GM19238 (cell line): ENCODE measurements at regions not wholly inside any gene's neighbourhood (a gene's known extent, or its start where the extent isn't known, plus 50 kb on each side); places are given as distances from the start of the nearest gene placed in this dataset.

Experiments used
- DNase-seq: peaks from one replicate; pipeline ENCODE4 v3.0.0; 2011; ENCODE audit warnings: low spot score; ENCODE audit not compliant: insufficient read length

- DNase-seq: no peak
Measured at GRCh38 chr2:103469800-103470199, 708.0 kb downstream of the TMEM182 start.

GRCh38 chr2:103484906-103485305 lies 723.1 kb downstream of the TMEM182 start:
- no peak for DNase-seq

GRCh38 chr2:103496850-103497249 lies 735.0 kb downstream of the TMEM182 start:
- DNase-seq: no peak

- no peak for DNase-seq
Measured at GRCh38 chr2:103506812-103507211, 745.0 kb downstream of the TMEM182 start.

GRCh38 chr2:103512442-103512841 lies 750.6 kb downstream of the TMEM182 start:
- no peak for DNase-seq

GRCh38 chr2:103520547-103520946 lies 758.7 kb downstream of the TMEM182 start:
- no peak for DNase-seq

- DNase-seq: no peak
Measured at GRCh38 chr2:103525756-103526155, 763.9 kb downstream of the TMEM182 start.

- no peak for DNase-seq
Measured at GRCh38 chr2:103526757-103527156, 764.9 kb downstream of the TMEM182 start.

- no peak for DNase-seq
Measured at GRCh38 chr2:103527278-103527677, 765.4 kb downstream of the TMEM182 start.

- DNase-seq: no peak
Measured at GRCh38 chr2:103529798-103530502, 768.1 kb downstream of the TMEM182 start.

- no peak for DNase-seq
Measured at GRCh38 chr2:103552775-103553174, 790.9 kb downstream of the TMEM182 start.

GRCh38 chr2:103594823-103595222 lies 833.0 kb downstream of the TMEM182 start:
- no peak for DNase-seq

GRCh38 chr2:103605071-103605780 lies 843.4 kb downstream of the TMEM182 start:
- no peak for DNase-seq

- no peak for DNase-seq
Measured at GRCh38 chr2:103615611-103616105, 853.8 kb downstream of the TMEM182 start.

GRCh38 chr2:103616891-103617290 lies 855.1 kb downstream of the TMEM182 start:
- no peak for DNase-seq

- DNase-seq: no peak
Measured at GRCh38 chr2:103618112-103618511, 856.3 kb downstream of the TMEM182 start.

- DNase-seq: no peak
Measured at GRCh38 chr2:103627301-103627700, 865.5 kb downstream of the TMEM182 start.

- DNase-seq: no peak
Measured at GRCh38 chr2:103638978-103639377, 877.1 kb downstream of the TMEM182 start.

- DNase-seq: no peak
Measured at GRCh38 chr2:103656558-103656957, 894.7 kb downstream of the TMEM182 start.

- DNase-seq: no peak
Measured at GRCh38 chr2:103660519-103660918, 898.7 kb downstream of the TMEM182 start.

GRCh38 chr2:103660947-103661346 lies 899.1 kb downstream of the TMEM182 start:
- DNase-seq: no peak

- DNase-seq: no peak
Measured at GRCh38 chr2:103664690-103665089, 902.9 kb downstream of the TMEM182 start.
